ENCODE measurements at regions not wholly inside any gene's neighbourhood (a gene's known extent, or its start where the extent isn't known, plus 50 kb on each side); places are given as distances from the start of the nearest gene placed in this dataset.
"Not testable (repeated sequence)": the region's sequence is repeated elsewhere in the genome, so short reads cannot be mapped to it uniquely, and the experiment has no call there.

DNA sequence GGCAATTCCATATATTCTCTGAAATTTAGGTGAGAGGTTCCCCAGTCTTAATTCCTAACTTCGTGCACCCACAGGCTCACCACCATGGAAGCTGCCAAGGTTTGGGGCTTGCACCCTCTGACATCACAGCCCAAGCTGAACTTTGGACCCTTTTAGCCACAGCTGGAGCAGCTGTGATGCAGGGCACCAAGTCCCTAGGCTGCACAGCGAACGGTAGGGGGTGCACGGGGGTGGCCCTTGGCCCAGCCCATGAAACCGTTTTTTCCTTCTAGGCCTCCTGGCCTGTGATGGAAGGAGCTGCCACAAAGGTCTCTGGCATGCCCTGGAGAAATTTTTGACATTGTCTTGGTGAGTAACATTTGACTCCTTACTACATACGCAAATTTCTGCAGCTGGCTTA, 251.9 kb upstream of the GRM3 start:
- ATAC-seq (no peak), DNase-seq (ENCODE audit: low read depth, low spot score) (no peak)
- Histone ChIP-seq H3K4me1 (ENCODE audit: control insufficient read depth in 1 of 2, insufficient read depth in 2 of 2, low read length in 2 of 2) (no peaks in the 10 kb centered on the region), H2AFZ (ENCODE audit: low read depth, low read length, poor library complexity, severe bottlenecking) (no peak overlapping the region), H3K36me3 (ENCODE audit: control insufficient read depth in 1 of 2, insufficient read depth in 2 of 2, low read length in 2 of 2) (no peaks in the 10 kb centered on the region), H4K20me1 (ENCODE audit: insufficient read depth) (0 out of 2 replicates have a peak, but pooled peaks cover 3% of the 10 kb centered on the region), H3K9me3 (ENCODE audit: control insufficient read depth in 1 of 2, insufficient read depth in 1 of 2, low read depth in 1 of 2, low read length in 2 of 2) (no peaks in the 10 kb centered on the region), H3K4me2 (ENCODE audit: low read length) (no peak overlapping the region), H3K9me2 (ENCODE audit: insufficient read depth) (no peaks in the 10 kb centered on the region), H3K27ac (ENCODE audit: low read depth, low read length) (no peak overlapping the region), H3K79me2 (ENCODE audit: insufficient read depth, low read length) (no peaks in the 10 kb centered on the region), H3K4me3 (replicated peaks in 1 of 2; ENCODE audit: low read depth in 1 of 2, low read length in 2 of 2) (no peak overlapping the region), H3K9ac (ENCODE audit: low read length) (no peak overlapping the region), H3K27me3 (ENCODE audit: insufficient read depth, low read length) (no peaks in the 10 kb centered on the region)
- no TSS peak for BruUV-seq (replicated peaks)
- no peak for TF ChIP-seq EGR1 (IDR thresholded peaks at IDR 0.05; ENCODE audit: low read depth)
- CTCF ChIA-PET, result no interaction called here
- RAD21 ChIA-PET (ENCODE audit: low non-redundant PET in 1 of 2, low total read pairs in 2 of 2, uncharacterized antibody in 2 of 2, unreplicated experiment in 2 of 2), result no interaction called here
- POLR2A ChIA-PET, result no interaction called here
- intact Hi-C loops (cut with micrococcal nuclease), result no loop called here

DNA sequence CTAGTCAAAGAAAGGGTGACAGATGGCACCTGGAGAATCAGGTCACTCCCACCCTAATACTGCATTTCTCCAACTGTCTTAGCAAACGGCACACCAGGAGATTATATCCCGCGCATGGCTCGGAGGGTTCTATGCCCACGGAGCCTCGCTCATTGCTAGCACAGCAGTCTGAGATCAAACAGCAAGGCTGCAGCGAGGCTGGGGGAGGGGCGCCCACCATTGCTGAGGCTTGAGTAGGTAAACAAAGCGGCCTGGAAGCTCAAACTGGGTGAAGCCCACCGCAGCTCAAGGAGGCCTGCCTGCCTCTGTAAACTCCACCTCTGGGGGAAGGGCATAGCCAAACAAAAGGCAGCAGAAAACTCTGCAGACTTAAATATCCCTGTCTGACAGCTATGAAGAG, 268.1 kb upstream of the GRM3 start:
- DNase-seq (ENCODE audit: low read depth, low spot score); POLR2A ChIA-PET: not testable (repeated sequence)
- intact Hi-C loops (cut with micrococcal nuclease), result loop anchor here (10.0 kb wide), 1 partner anchor 51 kb away; no protein-coding TSS in a partner anchor

DNA sequence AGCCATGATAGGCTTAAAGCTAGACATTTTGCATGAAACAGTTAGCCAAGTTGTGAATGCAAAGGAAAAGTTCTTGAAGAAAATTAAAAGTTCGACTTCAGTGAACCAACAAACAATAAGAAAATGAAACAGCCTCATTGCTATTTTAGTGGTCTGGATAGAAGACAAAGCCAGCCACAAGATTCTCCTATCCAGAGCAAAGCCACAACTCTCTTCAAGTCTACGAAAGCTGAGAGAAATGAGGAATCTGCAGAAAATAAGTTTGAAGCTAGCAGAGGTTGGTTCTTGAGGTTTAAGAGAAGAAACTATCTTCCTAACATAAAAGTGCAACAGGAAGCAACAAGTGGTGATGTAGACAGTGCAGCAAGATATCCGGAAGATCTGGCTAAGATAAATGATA, 271.4 kb upstream of the GRM3 start:
- H3K9me2 ChIP-seq (ENCODE audit: insufficient read depth), result no peaks in the 10 kb centered on the region
- ChIA-PET CTCF (no interaction called here), POLR2A (no interaction called here), RAD21 (ENCODE audit: low non-redundant PET in 1 of 2, low total read pairs in 2 of 2, uncharacterized antibody in 2 of 2, unreplicated experiment in 2 of 2) (no interaction called here)
- no peak overlapping the region for H3K9ac ChIP-seq (ENCODE audit: low read length)
- intact Hi-C loops (cut with micrococcal nuclease), result loop anchor here (10.0 kb wide), 1 partner anchor 47 kb away; no protein-coding TSS in a partner anchor
- no peaks in the 10 kb centered on the region for H3K9me3 ChIP-seq (ENCODE audit: control insufficient read depth in 1 of 2, insufficient read depth in 1 of 2, low read depth in 1 of 2, low read length in 2 of 2)
- ATAC-seq, result no peak
- no peaks in the 10 kb centered on the region for H3K79me2 ChIP-seq (ENCODE audit: insufficient read depth, low read length)
- no peaks in the 10 kb centered on the region for H3K36me3 ChIP-seq (ENCODE audit: control insufficient read depth in 1 of 2, insufficient read depth in 2 of 2, low read length in 2 of 2)
- no peak overlapping the region for H2AFZ ChIP-seq (ENCODE audit: low read depth, low read length, poor library complexity, severe bottlenecking)
- DNase-seq (ENCODE audit: low read depth, low spot score), result no peak
- no peak overlapping the region for H3K4me2 ChIP-seq (ENCODE audit: low read length)
- no peaks in the 10 kb centered on the region for H4K20me1 ChIP-seq (ENCODE audit: insufficient read depth)
- H3K4me1 ChIP-seq (ENCODE audit: control insufficient read depth in 1 of 2, insufficient read depth in 2 of 2, low read length in 2 of 2), result no peaks in the 10 kb centered on the region
- no TSS peak for BruUV-seq (replicated peaks)
- H3K27me3 ChIP-seq (ENCODE audit: insufficient read depth, low read length), result no peaks in the 10 kb centered on the region
- no peak overlapping the region for H3K27ac ChIP-seq (ENCODE audit: low read depth, low read length)
- H3K4me3 ChIP-seq (replicated peaks in 1 of 2; ENCODE audit: low read depth in 1 of 2, low read length in 2 of 2), result no peak overlapping the region
- TF ChIP-seq, protein P1, sequence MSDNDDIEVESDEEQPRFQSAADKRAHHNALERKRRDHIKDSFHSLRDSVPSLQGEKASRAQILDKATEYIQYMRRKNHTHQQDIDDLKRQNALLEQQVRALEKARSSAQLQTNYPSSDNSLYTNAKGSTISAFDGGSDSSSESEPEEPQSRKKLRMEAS (IDR thresholded peaks at IDR 0.05), result no peak
- TF ChIP-seq RAD21 (IDR thresholded peaks at IDR 0.05; ENCODE audit: low read depth) (no peak), CEBPB (IDR thresholded peaks at IDR 0.05; ENCODE audit: low read depth) (no peak), JUND (IDR thresholded peaks at IDR 0.05) (no peak), EZH2phosphoT487 (IDR thresholded peaks at IDR 0.05; ENCODE audit: borderline replicate concordance) (no peak), ZNF274 (IDR thresholded peaks at IDR 0.05; ENCODE audit: low read depth, low read length) (no peak), SIN3A (IDR thresholded peaks at IDR 0.05; ENCODE audit: low read depth) (no peak), ELF1 (IDR thresholded peaks at IDR 0.05; ENCODE audit: borderline replicate concordance, low read depth) (no peak), TCF7L2 (IDR thresholded peaks at IDR 0.05; ENCODE audit: borderline replicate concordance, extremely low read depth, insufficient read depth, insufficient read length) (no peak), ZBTB33 (IDR thresholded peaks at IDR 0.05; ENCODE audit: extremely low read depth, insufficient replicate concordance, low read length) (no peak)

More for the DNA sequence above, 268.1 kb upstream of the GRM3 start:
- RAD21 ChIA-PET (ENCODE audit: low non-redundant PET in 1 of 2, low total read pairs in 2 of 2, uncharacterized antibody in 2 of 2, unreplicated experiment in 2 of 2); H3K27me3 ChIP-seq (ENCODE audit: insufficient read depth, low read length); CTCF ChIA-PET; H3K9me2 ChIP-seq (ENCODE audit: insufficient read depth); H2AFZ ChIP-seq (ENCODE audit: low read depth, low read length, poor library complexity, severe bottlenecking); H3K9me3 ChIP-seq (ENCODE audit: control insufficient read depth in 1 of 2, insufficient read depth in 1 of 2, low read depth in 1 of 2, low read length in 2 of 2); H3K4me3 ChIP-seq (replicated peaks in 1 of 2; ENCODE audit: low read depth in 1 of 2, low read length in 2 of 2); H3K4me1 ChIP-seq (ENCODE audit: control insufficient read depth in 1 of 2, insufficient read depth in 2 of 2, low read length in 2 of 2); ATAC-seq; H3K36me3 ChIP-seq (ENCODE audit: control insufficient read depth in 1 of 2, insufficient read depth in 2 of 2, low read length in 2 of 2); H3K27ac ChIP-seq (ENCODE audit: low read depth, low read length); H3K4me2 ChIP-seq (ENCODE audit: low read length); BruUV-seq (replicated peaks); H3K9ac ChIP-seq (ENCODE audit: low read length); H3K79me2 ChIP-seq (ENCODE audit: insufficient read depth, low read length); H4K20me1 ChIP-seq (ENCODE audit: insufficient read depth): not testable (repeated sequence)
